ENCODE measurements at regions not wholly inside any gene's neighbourhood (a gene's known extent, or its start where the extent isn't known, plus 50 kb on each side); places are given as distances from the start of the nearest gene placed in this dataset.

DNA sequence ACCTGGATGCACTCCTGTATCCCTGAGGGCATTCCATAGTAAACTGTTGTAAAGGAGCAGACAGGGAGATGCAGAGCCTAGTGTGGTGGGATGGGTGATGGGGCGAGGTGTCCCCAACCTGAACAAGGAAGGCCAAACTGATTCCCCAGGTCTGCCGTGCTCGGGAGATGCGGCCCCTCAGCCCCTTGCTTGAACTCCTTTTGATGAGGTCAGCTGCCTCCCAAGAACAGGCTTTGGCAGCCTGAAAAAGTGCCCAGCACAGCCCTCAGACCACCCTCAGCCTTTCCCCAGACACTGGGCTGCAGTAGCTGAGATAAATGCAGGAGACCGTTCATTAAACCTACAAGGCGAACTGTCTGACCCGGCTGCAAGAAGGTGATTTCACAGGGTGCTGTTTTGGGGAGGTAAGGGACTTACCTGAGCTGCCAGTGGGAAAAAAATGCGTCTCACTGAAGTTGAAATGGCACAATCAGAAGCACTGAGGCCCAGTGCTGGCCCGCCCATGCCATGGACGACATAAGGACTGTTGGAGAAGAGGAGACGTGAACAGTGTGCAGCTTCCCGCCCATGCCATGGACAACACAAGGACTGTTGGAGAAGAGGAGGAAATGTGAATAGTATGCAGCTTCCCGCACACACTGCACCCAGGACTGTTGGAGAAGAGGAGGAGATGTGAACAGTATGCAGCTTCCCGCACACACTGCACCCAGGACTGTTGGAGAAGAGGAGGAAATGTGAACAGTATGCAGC lies 148.4 kb upstream of the FAM20C start:
- TF ChIP-seq, protein P1, sequence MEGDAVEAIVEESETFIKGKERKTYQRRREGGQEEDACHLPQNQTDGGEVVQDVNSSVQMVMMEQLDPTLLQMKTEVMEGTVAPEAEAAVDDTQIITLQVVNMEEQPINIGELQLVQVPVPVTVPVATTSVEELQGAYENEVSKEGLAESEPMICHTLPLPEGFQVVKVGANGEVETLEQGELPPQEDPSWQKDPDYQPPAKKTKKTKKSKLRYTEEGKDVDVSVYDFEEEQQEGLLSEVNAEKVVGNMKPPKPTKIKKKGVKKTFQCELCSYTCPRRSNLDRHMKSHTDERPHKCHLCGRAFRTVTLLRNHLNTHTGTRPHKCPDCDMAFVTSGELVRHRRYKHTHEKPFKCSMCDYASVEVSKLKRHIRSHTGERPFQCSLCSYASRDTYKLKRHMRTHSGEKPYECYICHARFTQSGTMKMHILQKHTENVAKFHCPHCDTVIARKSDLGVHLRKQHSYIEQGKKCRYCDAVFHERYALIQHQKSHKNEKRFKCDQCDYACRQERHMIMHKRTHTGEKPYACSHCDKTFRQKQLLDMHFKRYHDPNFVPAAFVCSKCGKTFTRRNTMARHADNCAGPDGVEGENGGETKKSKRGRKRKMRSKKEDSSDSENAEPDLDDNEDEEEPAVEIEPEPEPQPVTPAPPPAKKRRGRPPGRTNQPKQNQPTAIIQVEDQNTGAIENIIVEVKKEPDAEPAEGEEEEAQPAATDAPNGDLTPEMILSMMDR (conservative IDR thresholded peaks at IDR 0.05 in 1 of 2, IDR thresholded peaks at IDR 0.05 in 1 of 2; ENCODE audit: extremely low read depth in 1 of 2, insufficient read depth in 1 of 2, low read depth in 1 of 2, low read length in 2 of 2) = no peak
- TF ChIP-seq EZH2 (IDR thresholded peaks at IDR 0.05; ENCODE audit: borderline replicate concordance, low read length) = no peak

All from mammary epithelial cell (primary cell).